ENCODE measurements at regions not wholly inside any gene's neighbourhood (a gene's known extent, or its start where the extent isn't known, plus 50 kb on each side); places are given as distances from the start of the nearest gene placed in this dataset.

DNA sequence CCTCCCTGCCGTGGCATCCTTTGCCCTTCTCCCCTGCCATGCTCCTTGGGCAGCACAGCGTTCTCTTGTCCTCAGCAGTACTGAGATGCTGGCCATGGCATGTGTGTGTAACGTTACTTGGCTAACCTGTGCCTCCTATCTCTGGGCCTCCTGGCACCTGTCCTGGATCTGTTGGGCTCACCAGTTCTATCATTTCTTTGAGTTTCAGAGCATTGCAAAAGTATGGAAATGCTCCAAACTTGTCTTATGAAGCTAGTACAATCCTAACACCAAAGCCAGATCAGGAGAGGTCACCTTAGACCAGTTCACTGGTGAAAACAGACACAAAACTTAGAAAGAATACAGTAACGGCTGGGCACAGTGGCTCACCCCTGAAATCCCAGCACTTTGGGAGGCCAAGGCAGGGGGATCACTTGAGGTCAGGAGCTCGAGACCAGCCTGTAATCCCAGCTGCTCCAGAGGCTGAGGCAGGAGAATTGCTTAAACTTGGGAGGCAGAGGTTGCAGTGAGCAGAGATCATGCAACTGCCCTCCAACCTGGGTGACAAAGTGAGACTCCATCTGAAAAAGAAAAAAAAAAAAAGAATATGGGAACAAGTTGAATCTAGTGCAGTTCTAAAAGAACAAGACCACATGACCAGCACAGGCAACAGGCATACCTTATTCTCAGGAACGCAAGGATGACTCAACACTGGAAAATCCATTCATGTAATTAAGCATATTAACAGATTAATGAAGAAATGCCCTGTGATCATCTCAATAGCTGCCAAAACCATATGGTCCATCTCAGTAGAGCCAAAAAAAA is 62.4 kb upstream of the TRPM1 start:
- TF ChIP-seq, protein P1, sequence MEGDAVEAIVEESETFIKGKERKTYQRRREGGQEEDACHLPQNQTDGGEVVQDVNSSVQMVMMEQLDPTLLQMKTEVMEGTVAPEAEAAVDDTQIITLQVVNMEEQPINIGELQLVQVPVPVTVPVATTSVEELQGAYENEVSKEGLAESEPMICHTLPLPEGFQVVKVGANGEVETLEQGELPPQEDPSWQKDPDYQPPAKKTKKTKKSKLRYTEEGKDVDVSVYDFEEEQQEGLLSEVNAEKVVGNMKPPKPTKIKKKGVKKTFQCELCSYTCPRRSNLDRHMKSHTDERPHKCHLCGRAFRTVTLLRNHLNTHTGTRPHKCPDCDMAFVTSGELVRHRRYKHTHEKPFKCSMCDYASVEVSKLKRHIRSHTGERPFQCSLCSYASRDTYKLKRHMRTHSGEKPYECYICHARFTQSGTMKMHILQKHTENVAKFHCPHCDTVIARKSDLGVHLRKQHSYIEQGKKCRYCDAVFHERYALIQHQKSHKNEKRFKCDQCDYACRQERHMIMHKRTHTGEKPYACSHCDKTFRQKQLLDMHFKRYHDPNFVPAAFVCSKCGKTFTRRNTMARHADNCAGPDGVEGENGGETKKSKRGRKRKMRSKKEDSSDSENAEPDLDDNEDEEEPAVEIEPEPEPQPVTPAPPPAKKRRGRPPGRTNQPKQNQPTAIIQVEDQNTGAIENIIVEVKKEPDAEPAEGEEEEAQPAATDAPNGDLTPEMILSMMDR (IDR thresholded peaks at IDR 0.05; ENCODE audit: low read depth, low read length): no peak
- no peak overlapping the region for H3K4me3 ChIP-seq (ENCODE audit: low read depth, low read length)
- no peak for DNase-seq (ENCODE audit: low read depth, low spot score)
- in situ Hi-C loops (cut with HindIII; ENCODE audit: low sequenced_read_pairs): no loop called here

DNA sequence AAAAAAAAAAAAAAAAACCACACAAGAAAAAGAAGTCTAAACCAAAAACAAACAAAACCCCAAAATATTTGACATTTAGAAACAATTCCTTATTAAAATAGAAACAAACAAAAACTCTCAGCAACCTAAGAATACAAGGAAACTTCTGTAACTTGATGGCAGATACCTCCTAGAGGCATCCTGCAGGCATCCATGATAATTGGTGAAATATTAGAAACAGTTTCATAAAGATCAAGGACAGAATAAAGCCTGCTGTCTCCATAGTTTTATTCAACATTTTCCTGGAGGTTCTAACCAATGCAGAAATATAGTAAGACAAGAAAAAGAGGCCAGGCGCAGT is 63.0 kb upstream of the TRPM1 start:
- in situ Hi-C loops (cut with HindIII; ENCODE audit: low sequenced_read_pairs): no loop called here
- DNase-seq (ENCODE audit: low read depth, low spot score): no peak
- H3K4me3 ChIP-seq (ENCODE audit: low read depth, low read length): no peak overlapping the region
- TF ChIP-seq, protein P1 (IDR thresholded peaks at IDR 0.05; ENCODE audit: low read depth, low read length): no peak

DNA sequence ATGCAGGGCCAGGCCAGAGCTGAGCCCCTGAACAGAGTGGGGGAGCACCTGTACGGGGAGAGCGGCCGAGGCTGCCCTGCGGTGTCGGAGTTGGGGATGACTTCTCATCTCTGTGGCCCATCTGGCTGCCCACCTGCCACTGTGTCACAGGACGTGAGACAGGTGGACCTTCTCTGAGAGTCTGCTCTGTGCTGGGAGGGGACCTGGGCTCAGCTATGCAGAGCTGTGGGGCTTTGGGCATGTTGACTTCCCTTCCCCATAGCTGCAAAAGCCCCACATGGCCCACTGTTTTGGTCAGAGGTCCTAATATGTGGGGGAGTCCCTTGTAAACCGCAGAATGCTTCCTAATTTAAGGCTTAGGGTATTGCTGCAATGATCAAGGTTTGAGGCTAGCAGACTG is 68.0 kb upstream of the TRPM1 start:
- no peak for DNase-seq (ENCODE audit: low read depth, low spot score)
- in situ Hi-C loops (cut with HindIII; ENCODE audit: low sequenced_read_pairs): no loop called here
- TF ChIP-seq, protein P1 (IDR thresholded peaks at IDR 0.05; ENCODE audit: low read depth, low read length): no peak
- H3K4me3 ChIP-seq (ENCODE audit: low read depth, low read length): no peak overlapping the region

DNA sequence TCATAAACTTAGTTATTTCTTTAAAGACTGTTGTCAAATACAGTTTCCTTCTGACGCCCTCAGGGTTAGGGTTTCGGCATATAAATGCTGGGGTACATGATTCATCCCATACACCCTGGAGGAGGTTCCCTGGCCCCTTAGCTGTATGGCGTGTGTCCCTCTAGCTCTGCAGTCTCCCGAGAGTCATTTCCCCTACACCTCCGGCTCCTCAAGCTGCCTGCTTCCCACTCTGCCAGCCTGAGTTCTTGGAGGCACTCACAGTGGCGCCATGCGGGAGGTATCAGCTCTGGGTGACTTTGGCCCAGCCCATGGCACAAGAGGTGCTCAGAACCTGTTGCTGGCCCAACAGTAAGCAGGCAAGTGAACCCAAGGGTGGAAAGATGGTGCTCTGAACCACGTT is 70.2 kb upstream of the TRPM1 start:
- in situ Hi-C loops (cut with HindIII; ENCODE audit: low sequenced_read_pairs): no loop called here
- no peak overlapping the region for H3K4me3 ChIP-seq (ENCODE audit: low read depth, low read length)
- TF ChIP-seq, protein P1 (IDR thresholded peaks at IDR 0.05; ENCODE audit: low read depth, low read length): no peak
- no peak for DNase-seq (ENCODE audit: low read depth, low spot score)

DNA sequence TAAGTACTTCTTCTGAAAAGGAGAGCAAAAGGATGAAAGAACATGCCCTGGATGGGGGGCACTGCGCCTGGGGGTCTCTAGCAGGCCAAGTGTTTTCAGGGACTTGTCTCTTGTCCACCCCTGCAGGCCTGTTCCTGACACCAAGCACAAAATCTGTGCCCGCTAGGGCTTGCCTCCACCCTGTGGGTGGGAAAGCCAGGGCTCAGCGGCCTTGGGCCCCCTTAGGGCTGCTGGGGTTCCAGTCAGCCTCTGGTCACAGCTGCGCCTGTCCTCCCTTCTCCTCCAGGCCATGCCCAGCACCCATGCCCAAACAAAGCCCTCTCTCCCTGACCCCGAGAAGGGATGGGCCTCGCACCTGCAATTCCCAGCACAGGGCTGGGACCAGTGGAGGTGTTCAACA is 71.1 kb upstream of the TRPM1 start:
- no peak overlapping the region for H3K4me3 ChIP-seq (ENCODE audit: low read depth, low read length)
- TF ChIP-seq, protein P1 (IDR thresholded peaks at IDR 0.05; ENCODE audit: low read depth, low read length): no peak
- no peak for DNase-seq (ENCODE audit: low read depth, low spot score)
- in situ Hi-C loops (cut with HindIII; ENCODE audit: low sequenced_read_pairs): no loop called here

DNA sequence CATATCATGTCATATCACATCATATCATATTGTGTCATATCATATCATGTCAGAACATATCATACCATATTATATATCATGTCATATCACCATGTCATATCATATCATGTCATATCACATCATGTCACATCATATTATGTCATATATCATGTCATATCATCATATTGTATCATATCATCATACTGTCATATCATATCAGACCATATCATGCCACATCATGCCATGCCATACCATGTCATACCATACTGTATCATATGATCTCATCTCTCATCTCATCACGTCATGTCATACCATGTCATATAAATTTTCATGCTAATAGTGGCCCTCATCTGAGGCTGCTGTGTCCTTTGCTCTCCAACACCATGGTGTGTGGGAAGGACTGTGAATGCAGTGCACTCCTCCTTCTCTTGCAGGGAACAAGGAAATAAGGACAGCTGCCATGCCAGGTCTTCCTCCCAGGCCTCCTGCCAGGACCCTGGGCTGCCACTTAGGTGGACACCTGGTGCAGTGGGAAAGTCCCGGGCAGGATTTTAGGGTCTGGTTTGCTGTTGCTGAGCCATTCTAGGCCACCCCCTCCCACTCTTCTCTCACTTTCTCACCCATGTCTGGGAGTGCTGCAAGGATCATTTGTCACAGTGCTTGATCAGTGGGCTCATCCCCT is 72.4 kb upstream of the TRPM1 start:
- TF ChIP-seq, protein P1 (IDR thresholded peaks at IDR 0.05; ENCODE audit: low read depth, low read length): no peak
- DNase-seq (ENCODE audit: low read depth, low spot score): no peak
- H3K4me3 ChIP-seq (ENCODE audit: low read depth, low read length): no peak overlapping the region
- in situ Hi-C loops (cut with HindIII; ENCODE audit: low sequenced_read_pairs): no loop called here
